Hepatocyte (in vitro differentiated cells): ENCODE measurements at regions not wholly inside any gene's neighbourhood (a gene's known extent, or its start where the extent isn't known, plus 50 kb on each side); places are given as distances from the start of the nearest gene placed in this dataset.

Source experiments
- EZH2phosphoT487 ChIP-seq: fragments of 200-600 bp; sonication (generic); IDR thresholded peaks from one replicate; pipeline ENCODE4 v1.6.1; 2018; ENCODE audit warnings: antibody characterized with exemption, mild to moderate bottlenecking, low read depth, moderate library complexity; ENCODE audit not compliant: unreplicated experiment, severe bottlenecking
- TF ChIP-seq, protein P1 (sequence below): fragments of 200-600 bp; sonication (generic); IDR thresholded peaks from 2 replicates; pipeline ENCODE4 v1.5.1; 2016; ENCODE audit warnings: antibody characterized with exemption, mild to moderate bottlenecking; ENCODE audit not compliant: poor library complexity

DNA sequence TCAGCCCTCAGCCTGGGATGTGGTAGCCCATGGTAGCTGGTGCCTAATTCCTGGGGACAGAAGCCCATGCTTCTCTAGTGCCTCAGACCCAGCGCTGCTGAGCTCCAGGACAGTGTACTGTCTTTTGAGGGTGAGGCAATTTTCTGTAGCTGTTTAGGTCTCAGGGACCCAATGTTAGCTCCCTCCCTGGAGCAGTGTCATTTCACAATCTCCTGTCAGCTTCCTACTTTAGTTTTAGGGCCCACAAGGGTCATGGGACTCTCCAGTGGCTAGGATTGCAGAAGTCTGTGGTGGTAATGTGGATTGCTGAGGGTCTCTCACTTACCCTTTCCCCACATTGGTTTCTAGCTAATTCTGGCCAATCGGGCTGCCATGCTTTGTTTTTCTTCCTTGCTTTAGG lies 67.7 kb upstream of the CCL21 start:
- TF ChIP-seq, protein P1, sequence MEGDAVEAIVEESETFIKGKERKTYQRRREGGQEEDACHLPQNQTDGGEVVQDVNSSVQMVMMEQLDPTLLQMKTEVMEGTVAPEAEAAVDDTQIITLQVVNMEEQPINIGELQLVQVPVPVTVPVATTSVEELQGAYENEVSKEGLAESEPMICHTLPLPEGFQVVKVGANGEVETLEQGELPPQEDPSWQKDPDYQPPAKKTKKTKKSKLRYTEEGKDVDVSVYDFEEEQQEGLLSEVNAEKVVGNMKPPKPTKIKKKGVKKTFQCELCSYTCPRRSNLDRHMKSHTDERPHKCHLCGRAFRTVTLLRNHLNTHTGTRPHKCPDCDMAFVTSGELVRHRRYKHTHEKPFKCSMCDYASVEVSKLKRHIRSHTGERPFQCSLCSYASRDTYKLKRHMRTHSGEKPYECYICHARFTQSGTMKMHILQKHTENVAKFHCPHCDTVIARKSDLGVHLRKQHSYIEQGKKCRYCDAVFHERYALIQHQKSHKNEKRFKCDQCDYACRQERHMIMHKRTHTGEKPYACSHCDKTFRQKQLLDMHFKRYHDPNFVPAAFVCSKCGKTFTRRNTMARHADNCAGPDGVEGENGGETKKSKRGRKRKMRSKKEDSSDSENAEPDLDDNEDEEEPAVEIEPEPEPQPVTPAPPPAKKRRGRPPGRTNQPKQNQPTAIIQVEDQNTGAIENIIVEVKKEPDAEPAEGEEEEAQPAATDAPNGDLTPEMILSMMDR = no peak
- TF ChIP-seq EZH2phosphoT487 = no peak
